Activated CD8-positive, alpha-beta memory T cell treated with anti-CD3 and anti-CD28 coated beads, Interleukin-2, amount 10 ng/mL, durations not matched to agents 7 days and 5 days (primary cell): ENCODE measurements at regions not wholly inside any gene's neighbourhood (a gene's known extent, or its start where the extent isn't known, plus 50 kb on each side); places are given as distances from the start of the nearest gene placed in this dataset.
"Not testable (repeated sequence)": the region's sequence is repeated elsewhere in the genome, so short reads cannot be mapped to it uniquely, and the experiment has no call there.

Experiments used
- ATAC-seq: fragments of 150-1000 bp; cut with Tn5 transposase; one replicate; pipeline ENCODE4 v1.10.0; 2021; ENCODE audit warnings: moderate library complexity
- CTCF ChIA-PET: fragments of 350-600 bp; sonication (Branson Sonifier 250); formaldehyde crosslinking; loops from one replicate; lab custom pipeline; 2021; ENCODE audit warnings: antibody characterized with exemption; lab: Charles Lee
- DNase-seq: peaks from one replicate; pipeline ENCODE4 v3.0.0-alpha.2; 2020
- H3K27ac Mint-ChIP-seq: one replicate; pipeline ENCODE4 v1.8.0; 2021; ENCODE audit warnings: mild to moderate bottlenecking, mixed read lengths
- H3K27me3 Mint-ChIP-seq: one replicate; pipeline ENCODE4 v1.8.0; 2021; ENCODE audit warnings: mixed read lengths
- H3K36me3 Mint-ChIP-seq: one replicate; pipeline ENCODE4 v1.8.0; 2021; ENCODE audit warnings: mild to moderate bottlenecking, mixed read lengths
- H3K4me1 Mint-ChIP-seq: one replicate; pipeline ENCODE4 v1.8.0; 2021; ENCODE audit warnings: mixed read lengths
- H3K4me3 Mint-ChIP-seq: one replicate; pipeline ENCODE4 v1.8.0; 2021; ENCODE audit warnings: mild to moderate bottlenecking, moderate library complexity, mixed read lengths
- H3K9me3 Mint-ChIP-seq: one replicate; pipeline ENCODE4 v1.8.0; 2022; ENCODE audit warnings: low read depth, mixed read lengths

GRCh38 chr22:44625421-44625760 lies 76.6 kb upstream of the PRR5 start:
- CTCF ChIA-PET, result interaction anchor here (0.6 to 4.6 kb wide), 22 partner anchors 10 to 742 kb away, joined by 3 to 52 read pairs (median 4); no protein-coding TSS in a partner anchor
- ATAC-seq, result no peak
- no peak for DNase-seq
- Mint-ChIP-seq H3K27ac (no peak overlapping the region), H3K4me1 (peaks cover 11% of the 10 kb centered on the region), H3K36me3 (no peaks in the 10 kb centered on the region), H3K4me3 (no peak overlapping the region), H3K27me3 (peaks cover 3% of the 10 kb centered on the region), H3K9me3 (no peaks in the 10 kb centered on the region)

- CTCF ChIA-PET, result interaction anchor here (0.7 to 4.6 kb wide), 16 partner anchors 24 to 742 kb away, joined by 3 to 52 read pairs (median 4); no protein-coding TSS in a partner anchor
- DNase-seq, result no peak
- peaks cover 14% of the 10 kb centered on the region for H3K4me1 Mint-ChIP-seq
- no peak for ATAC-seq
- H3K27me3 Mint-ChIP-seq, result peaks cover 3% of the 10 kb centered on the region
- no peak overlapping the region for H3K4me3 Mint-ChIP-seq
- H3K27ac Mint-ChIP-seq, result no peak overlapping the region
- no peaks in the 10 kb centered on the region for H3K36me3 Mint-ChIP-seq
- H3K9me3 Mint-ChIP-seq, result no peaks in the 10 kb centered on the region
Observed at GRCh38 chr22:44624689-44625420, 77.1 kb upstream of the PRR5 start.

GRCh38 chr22:44623771-44624510 lies 78.1 kb upstream of the PRR5 start:
- CTCF ChIA-PET, result interaction anchor here (0.8 to 4.6 kb wide), 7 partner anchors 25 to 630 kb away, joined by 3 to 52 read pairs (median 3); no protein-coding TSS in a partner anchor
- Mint-ChIP-seq H3K27ac (no peak overlapping the region), H3K36me3 (no peaks in the 10 kb centered on the region), H3K9me3 (no peaks in the 10 kb centered on the region), H3K4me1 (peaks cover 14% of the 10 kb centered on the region), H3K4me3 (no peak overlapping the region), H3K27me3 (peaks cover 3% of the 10 kb centered on the region)
- ATAC-seq (no peak), DNase-seq (no peak)

GRCh38 chr22:44622679-44623078 lies 79.3 kb upstream of the PRR5 start:
- CTCF ChIA-PET, result interaction anchor here (1.6 to 1.7 kb wide), 2 partner anchors 60 to 630 kb away, joined by 3 to 6 read pairs; no protein-coding TSS in a partner anchor
- ATAC-seq (no peak), DNase-seq (no peak)
- Mint-ChIP-seq H3K27me3 (peaks cover 3% of the 10 kb centered on the region), H3K9me3 (no peaks in the 10 kb centered on the region), H3K36me3 (no peaks in the 10 kb centered on the region), H3K4me3 (no peak overlapping the region), H3K4me1 (peaks cover 14% of the 10 kb centered on the region), H3K27ac (no peak overlapping the region)

GRCh38 chr22:44622147-44622427 lies 79.9 kb upstream of the PRR5 start:
- no peak for ATAC-seq
- DNase-seq, result peak; percentile 59

GRCh38 chr22:44621401-44622146 lies 80.4 kb upstream of the PRR5 start:
- Mint-ChIP-seq H3K4me3 (no peak overlapping the region), H3K4me1 (peaks cover 14% of the 10 kb centered on the region), H3K27me3 (peaks cover 3% of the 10 kb centered on the region), H3K27ac (no peak overlapping the region), H3K36me3 (no peaks in the 10 kb centered on the region), H3K9me3 (no peaks in the 10 kb centered on the region)
- DNase-seq, result no peak
- ATAC-seq, result no peak
- CTCF ChIA-PET, result interaction anchor here (1.6 kb wide), 1 partner anchor 628 kb away, joined by 6 read pairs; no protein-coding TSS in a partner anchor

More at GRCh38 chr22:44622147-44622427, 79.9 kb upstream of the PRR5 start:
- Mint-ChIP-seq H3K4me1 (peaks cover 14% of the 10 kb centered on the region), H3K4me3 (no peak overlapping the region), H3K36me3 (no peaks in the 10 kb centered on the region), H3K27ac (no peak overlapping the region), H3K9me3 (no peaks in the 10 kb centered on the region), H3K27me3 (peaks cover 3% of the 10 kb centered on the region)
- CTCF ChIA-PET, result interaction anchor here (1.6 kb wide), 1 partner anchor 629 kb away, joined by 6 read pairs; no protein-coding TSS in a partner anchor

- no peak for DNase-seq
- H3K4me1 Mint-ChIP-seq, result peaks cover 9% of the 10 kb centered on the region
- H3K36me3 Mint-ChIP-seq, result no peaks in the 10 kb centered on the region
- ATAC-seq, result no peak
- H3K27ac Mint-ChIP-seq, result no peak overlapping the region
- CTCF ChIA-PET, result no interaction called here
- H3K27me3 Mint-ChIP-seq, result no peaks in the 10 kb centered on the region
- no peak overlapping the region for H3K4me3 Mint-ChIP-seq
- no peaks in the 10 kb centered on the region for H3K9me3 Mint-ChIP-seq
Observed at GRCh38 chr22:44620841-44621257, 81.2 kb upstream of the PRR5 start.

- Mint-ChIP-seq H3K27ac (no peak overlapping the region), H3K4me3 (no peak overlapping the region), H3K9me3 (peaks cover 2% of the 10 kb centered on the region), H3K36me3 (no peaks in the 10 kb centered on the region), H3K27me3 (no peaks in the 10 kb centered on the region), H3K4me1 (peaks cover 9% of the 10 kb centered on the region)
- ATAC-seq (peak; percentile 81), DNase-seq (peak; percentile 93)
- CTCF ChIA-PET, result no interaction called here
Observed at GRCh38 chr22:44620129-44620840, 81.7 kb upstream of the PRR5 start.

- H3K9me3 Mint-ChIP-seq, DNase-seq, H3K4me3 Mint-ChIP-seq, ATAC-seq, H3K36me3 Mint-ChIP-seq, H3K27me3 Mint-ChIP-seq, H3K4me1 Mint-ChIP-seq, H3K27ac Mint-ChIP-seq, CTCF ChIA-PET: not testable (repeated sequence)
Observed at GRCh38 chr22:44619560-44620128, 82.4 kb upstream of the PRR5 start.

- not testable (repeated sequence) for H3K4me3 Mint-ChIP-seq, H3K36me3 Mint-ChIP-seq
Observed at GRCh38 chr22:44618910-44619309, 83.1 kb upstream of the PRR5 start.

GRCh38 chr22:44618400-44618799 lies 83.6 kb upstream of the PRR5 start:
- Mint-ChIP-seq H3K27me3 (no peaks in the 10 kb centered on the region), H3K36me3 (peaks cover 2% of the 10 kb centered on the region)
- ATAC-seq, result no peak

More at GRCh38 chr22:44618910-44619309, 83.1 kb upstream of the PRR5 start:
- ATAC-seq, CTCF ChIA-PET, DNase-seq, H3K9me3 Mint-ChIP-seq, H3K27ac Mint-ChIP-seq, H3K27me3 Mint-ChIP-seq, H3K4me1 Mint-ChIP-seq: not testable (repeated sequence)

GRCh38 chr22:44617828-44618227 lies 84.2 kb upstream of the PRR5 start:
- H3K27ac Mint-ChIP-seq, result no peak overlapping the region
- peaks cover 2% of the 10 kb centered on the region for H3K36me3 Mint-ChIP-seq
- H3K4me3 Mint-ChIP-seq, result no peak overlapping the region
- no peak for DNase-seq
- peaks cover 9% of the 10 kb centered on the region for H3K4me1 Mint-ChIP-seq
- CTCF ChIA-PET, result no interaction called here
- ATAC-seq, result no peak
- H3K9me3 Mint-ChIP-seq, result peaks cover 5% of the 10 kb centered on the region
- H3K27me3 Mint-ChIP-seq, result no peaks in the 10 kb centered on the region

More at GRCh38 chr22:44618400-44618799, 83.6 kb upstream of the PRR5 start:
- Mint-ChIP-seq H3K9me3 (peaks cover 5% of the 10 kb centered on the region), H3K27ac (no peak overlapping the region), H3K4me1 (peaks cover 9% of the 10 kb centered on the region), H3K4me3 (no peak overlapping the region)
- no peak for DNase-seq
- CTCF ChIA-PET, result no interaction called here
